HG02973 (cell line): ENCODE measurements at regions not wholly inside any gene's neighbourhood (a gene's known extent, or its start where the extent isn't known, plus 50 kb on each side); places are given as distances from the start of the nearest gene placed in this dataset.

Source experiments
- ATAC-seq: cut with Tn5 transposase; IDR thresholded peaks from one replicate; pipeline ENCODE4 v1.9.1; 2021; ENCODE audit warnings: moderate library complexity; ENCODE audit not compliant: unreplicated experiment

GRCh38 chr22:48237466-48238283 lies 1475.2 kb downstream of the TBC1D22A start:
- ATAC-seq, result no peak

DNA sequence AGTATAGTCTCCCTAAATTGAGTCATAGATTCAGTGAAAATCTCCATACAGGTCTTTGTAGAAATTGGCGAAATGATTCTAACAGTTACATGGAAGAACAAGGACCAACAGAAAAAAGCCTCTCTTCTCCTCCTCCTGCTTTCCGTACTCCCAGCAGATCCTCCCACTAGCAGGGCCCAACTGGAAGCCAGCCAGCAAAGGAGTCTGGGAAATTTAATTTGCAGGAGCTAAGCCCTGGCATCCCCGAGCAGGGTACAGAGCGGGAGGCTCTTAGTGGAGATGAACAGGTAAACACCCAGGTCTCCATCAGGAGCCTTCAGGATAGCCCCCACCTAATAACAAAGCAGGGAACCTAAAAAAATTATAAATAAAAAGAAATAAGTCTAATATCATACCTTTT lies 1473.8 kb downstream of the TBC1D22A start:
- no peak for ATAC-seq

DNA sequence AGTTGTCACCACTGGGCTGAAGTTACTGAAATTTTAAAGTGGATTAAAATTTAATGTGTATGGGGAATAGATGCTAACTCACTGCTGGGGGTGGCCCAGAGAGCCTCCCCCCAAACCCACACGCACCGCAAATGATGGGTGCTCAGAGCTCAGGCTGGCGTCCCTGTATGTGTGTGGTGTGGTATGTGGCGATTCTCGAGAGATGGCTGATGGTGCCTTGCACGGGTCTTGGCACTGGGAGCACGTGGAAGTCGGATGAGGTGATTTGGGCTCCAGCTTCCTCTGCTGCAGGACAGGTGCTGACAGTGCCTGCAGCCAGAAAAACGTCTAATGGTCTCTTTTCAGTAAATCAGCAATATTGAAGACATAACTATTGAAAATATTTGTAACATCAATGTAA lies 1473.3 kb downstream of the TBC1D22A start:
- ATAC-seq, result no peak

DNA sequence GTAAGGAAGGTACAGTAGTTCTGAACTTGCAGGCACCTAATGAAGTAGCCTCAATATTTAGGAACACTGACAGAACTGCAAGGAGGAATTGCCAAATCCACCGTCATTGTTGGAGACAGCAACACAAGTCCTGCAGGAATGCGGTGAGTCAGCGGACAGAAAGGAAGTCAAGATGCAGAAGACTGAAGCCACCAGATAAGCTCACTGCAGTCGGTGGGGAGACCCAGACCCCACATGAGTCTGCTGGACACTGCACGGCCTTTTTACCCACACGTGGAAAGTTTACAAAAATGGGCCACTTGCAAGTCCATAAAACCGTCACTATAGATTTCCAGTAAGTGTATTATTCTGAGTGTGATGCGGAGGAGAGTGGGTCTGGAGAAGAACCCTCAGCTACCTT lies 1471.6 kb downstream of the TBC1D22A start:
- no peak for ATAC-seq

DNA sequence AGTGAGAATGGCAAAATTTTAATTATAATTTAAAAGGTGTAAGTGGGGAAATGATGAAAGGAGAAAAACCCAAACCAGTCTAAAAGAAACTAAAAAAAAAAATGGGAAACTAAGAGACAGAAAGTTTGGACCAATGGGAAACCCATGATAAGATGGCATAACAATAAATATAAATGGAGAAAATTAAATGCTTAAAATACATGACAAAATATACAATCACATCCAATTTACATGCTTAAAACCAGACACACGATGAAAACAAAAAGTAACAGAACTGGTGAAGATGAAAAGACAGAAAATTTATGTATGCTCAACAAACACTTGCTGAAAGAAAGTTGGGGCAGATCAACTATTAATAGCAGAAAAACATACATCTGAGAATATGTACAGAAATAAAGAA lies 1471.1 kb downstream of the TBC1D22A start:
- ATAC-seq, result no peak

- no peak for ATAC-seq
Measured at GRCh38 chr22:48228468-48228867, 1466.0 kb downstream of the TBC1D22A start.

DNA sequence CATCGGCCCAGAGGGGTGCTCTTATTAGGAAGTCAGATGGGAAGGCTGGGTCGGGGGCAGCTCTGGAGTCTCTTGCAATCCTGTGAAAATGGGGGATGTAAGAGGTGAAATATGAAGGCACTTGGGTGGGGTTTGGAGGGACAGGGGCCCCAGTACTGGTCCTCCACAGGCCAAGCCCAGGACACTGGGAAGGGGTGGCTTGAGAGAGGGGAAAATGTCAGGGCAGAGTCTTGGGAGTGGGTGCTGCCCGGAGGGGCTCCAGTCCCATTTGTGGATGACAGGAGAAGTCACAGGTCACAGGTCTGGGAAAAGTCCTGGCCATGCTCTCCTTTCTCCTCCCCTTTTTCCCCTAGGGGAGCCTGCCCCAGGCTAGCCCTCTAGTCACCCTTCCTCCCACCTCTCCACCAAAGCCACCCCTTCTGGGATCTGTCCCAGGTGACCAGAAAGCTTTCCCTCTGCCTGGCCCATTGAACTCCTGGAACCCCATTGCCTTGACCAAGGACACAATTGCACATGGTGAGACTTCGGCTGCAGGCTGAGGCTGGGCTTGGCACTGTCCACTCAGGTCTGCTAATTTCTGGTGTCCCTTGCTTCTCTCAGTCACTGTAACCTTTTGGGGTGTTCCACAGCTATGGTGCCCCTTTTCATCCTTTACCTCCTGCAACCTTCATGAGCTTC lies 1465.0 kb downstream of the TBC1D22A start:
- ATAC-seq, result no peak

- ATAC-seq, result no peak
Measured at GRCh38 chr22:48226026-48227013, 1463.9 kb downstream of the TBC1D22A start.

DNA sequence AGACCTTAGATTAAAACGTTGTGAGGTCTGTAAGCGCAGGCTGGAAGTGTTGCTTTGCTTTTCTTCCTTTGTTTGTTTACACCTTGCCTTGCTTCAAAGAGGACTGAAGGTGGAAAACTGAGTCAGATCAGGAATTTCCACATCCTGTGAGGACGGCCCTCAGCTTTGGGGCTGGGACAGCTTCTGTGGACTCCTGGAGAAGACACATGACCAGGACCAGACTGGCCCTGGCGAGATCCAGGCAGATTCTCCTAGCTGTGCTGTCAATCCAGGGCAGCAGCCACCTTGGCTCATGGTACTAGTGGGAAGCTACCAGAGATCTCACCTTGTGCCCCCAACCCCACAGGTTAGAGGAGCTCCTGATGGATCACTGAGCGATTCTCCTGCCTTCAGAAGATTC lies 1461.9 kb downstream of the TBC1D22A start:
- no peak for ATAC-seq

- no peak for ATAC-seq
Measured at GRCh38 chr22:48223488-48224190, 1461.2 kb downstream of the TBC1D22A start.

DNA sequence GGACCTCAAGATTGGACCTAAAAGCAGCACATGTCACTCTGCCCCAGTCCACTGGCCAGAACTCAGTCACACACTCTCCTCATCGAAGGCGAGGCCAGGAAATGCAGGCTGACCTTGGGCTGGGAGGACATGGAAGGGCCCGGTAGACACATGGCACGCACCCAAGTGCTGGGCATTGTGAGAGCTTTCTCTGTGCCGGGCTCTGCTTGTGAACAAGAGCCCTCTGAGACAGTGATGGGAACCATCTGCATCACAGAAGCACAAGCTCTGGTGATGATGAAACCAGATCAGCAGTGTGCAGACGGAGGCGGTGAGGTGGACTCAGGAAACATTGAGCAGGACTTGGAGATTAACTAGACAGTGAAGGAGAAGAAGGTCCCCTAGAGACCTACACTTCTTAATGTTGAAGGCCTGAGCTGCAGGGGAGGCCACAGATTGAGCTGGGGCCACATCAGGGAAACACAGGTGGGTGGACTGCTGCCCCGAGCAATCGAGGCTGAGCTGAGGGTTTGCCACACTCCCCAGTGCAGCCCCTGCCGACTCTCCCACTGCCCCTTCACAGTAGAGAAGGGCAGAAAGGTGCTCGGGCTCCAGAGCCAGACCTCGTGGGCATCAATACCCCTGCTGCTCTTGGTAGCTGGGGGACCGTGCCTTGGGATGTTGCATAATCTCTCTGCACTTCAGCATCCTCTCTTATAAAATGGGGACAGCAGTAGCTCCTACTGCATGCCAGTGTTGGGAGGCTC lies 1460.5 kb downstream of the TBC1D22A start:
- ATAC-seq, result no peak

DNA sequence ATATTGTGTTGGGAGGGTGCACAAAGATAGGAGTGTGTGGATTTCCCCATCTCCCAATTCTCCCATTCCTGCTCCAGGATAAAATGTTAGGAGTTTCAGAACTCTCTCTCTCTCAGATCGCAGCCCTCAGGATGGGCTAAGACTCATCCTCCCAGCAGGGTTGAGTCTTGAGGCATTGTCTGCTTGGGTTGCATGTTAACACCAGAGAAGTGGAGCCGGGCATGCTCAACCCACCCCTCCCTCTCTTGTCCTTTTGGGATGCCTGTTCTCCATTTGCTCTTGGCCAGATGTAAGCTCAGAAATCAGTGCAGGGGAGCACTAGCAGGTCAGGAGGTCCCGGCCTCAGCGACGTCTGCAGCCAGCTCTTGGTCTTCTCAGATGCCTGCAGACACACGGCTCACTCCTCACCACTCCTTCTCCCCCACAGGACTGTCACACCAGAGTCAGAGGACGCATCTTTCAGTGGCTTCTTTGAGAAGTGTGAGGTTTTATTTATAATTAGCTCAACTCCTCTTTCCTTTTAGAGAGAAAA lies 1456.5 kb downstream of the TBC1D22A start:
- ATAC-seq, result no peak

GRCh38 chr22:48217596-48217995 lies 1455.1 kb downstream of the TBC1D22A start:
- ATAC-seq, result no peak

DNA sequence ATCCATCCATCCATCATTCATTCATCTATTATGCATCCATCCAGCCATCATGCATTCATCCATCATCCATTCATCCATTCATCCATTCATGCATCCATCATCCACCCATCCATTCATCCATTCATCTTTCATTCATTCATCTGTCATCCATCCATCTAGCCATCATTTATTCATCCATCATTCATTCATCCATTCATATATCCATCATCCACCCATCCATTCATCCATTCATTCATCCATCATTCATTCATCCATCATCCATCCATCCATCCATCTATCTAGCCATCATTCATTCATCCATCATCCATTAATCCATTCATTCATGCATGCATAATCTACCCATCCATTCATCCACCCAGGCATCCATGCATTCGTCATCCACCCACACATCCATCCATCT lies 1450.3 kb downstream of the TBC1D22A start:
- no peak for ATAC-seq

DNA sequence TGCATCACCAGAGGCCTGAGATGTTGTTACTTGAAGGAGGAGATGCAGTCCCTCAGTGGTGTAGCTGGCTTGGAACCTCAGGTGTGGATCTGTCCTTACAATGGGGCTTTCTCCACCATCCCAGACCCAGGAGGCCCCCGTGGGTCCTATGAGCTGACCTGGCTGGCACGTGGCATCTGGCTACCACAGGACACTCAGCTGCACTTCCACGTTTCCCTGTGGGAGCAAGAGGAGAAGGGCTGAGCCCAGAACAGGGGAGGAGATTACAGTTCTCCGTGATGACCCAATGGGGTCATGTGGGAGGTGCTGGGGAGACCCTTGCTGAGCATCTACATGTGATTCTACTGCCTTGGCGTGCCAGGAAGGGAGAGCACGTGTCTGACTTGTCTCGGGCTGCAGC lies 1448.4 kb downstream of the TBC1D22A start:
- ATAC-seq, result no peak

GRCh38 chr22:48210198-48210580 lies 1447.7 kb downstream of the TBC1D22A start:
- no peak for ATAC-seq

DNA sequence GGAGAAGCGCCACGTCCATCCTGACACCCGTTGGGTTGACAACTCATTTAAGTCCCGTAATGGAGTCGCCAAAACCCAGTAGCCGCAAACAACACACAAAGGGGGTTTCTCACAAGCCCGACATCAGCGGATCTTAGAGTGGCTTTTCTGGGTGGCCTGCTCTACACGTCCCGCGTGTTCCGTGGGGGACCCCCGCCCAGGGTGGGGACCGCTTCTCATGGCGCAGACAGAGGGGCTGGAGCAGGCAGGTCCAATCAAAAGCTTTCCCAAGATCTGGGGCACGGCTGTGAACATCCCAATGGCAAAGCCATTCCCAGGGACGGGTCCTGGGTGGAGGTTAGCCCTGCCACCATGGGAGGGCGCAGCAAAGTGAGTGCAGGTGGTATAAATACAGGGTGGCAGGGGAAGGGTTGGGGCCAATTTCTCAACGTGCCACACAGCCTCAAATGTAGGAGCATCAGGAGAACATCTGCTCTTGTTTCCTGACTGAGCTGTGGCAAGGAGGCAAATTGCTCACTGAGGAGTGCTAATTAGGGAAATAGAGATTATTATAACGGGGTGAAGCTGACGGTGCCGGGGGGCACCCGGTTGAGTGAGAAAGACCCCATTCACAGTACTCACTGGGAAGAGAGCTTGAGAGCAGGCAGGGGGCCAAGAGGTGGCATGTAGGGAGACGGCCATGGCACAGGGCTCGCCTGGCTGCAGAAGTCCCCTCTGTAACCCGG lies 1447.2 kb downstream of the TBC1D22A start:
- no peak for ATAC-seq

DNA sequence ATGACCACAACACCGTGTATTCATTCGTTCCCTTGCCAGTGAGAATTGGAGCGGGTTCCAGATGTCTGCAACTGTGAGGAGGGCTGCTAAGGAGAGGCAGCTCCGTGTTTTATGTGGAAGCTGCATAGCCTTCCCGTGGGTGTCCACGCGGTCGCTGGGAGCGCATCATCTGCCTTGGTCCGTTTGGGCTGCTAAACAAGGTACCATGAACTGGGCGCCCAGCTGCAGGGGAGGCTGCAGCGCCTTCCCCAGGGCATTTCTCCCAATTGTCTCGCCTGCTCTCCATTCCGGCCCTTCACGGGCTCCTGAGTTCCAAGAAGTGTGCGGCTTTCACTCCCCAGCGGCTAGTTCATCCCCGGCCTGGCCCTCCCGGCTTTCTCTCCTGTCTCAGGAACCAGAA lies 1446.4 kb downstream of the TBC1D22A start:
- ATAC-seq, result no peak

DNA sequence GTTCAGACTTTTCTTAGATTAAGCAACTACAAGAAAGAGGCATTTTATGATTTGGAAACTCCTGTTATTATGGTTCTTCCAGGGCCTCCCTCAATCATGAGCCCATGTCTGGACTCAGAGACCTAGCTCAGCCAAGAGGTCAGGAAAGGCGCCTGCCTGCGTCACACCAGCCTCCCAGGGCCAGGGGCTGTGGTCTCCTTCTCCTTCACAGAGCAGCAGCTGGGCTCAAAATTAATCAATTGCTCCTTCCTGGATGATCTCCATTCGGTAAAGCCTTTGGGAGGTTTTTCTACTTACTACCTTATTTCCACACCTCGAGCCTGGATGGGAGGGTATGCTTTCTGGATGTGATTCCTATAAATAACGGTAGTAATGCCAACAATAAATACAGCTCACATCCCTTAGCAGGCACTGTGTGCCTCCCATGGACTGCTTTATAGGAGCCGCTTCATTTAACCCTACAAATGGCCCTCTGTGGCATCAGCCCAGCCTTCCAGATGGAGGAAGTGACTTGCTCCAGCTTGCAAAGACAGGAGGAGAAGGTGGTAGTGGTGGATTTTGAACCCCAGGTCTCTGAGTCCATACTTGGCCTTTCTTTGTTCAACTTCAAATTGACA lies 1445.6 kb downstream of the TBC1D22A start:
- no peak for ATAC-seq
